22Rv1 (cell line): ENCODE measurements at regions not wholly inside any gene's neighbourhood (a gene's known extent, or its start where the extent isn't known, plus 50 kb on each side); places are given as distances from the start of the nearest gene placed in this dataset.

Experiments used
- H3K27ac ChIP-seq: fragments of 450-650 bp; 2 replicates; pipeline ENCODE4 v1.5.1; 2017
- CTCF ChIP-seq: fragments of 450-650 bp; IDR thresholded peaks from 2 replicates; pipeline ENCODE4 v1.5.1; 2017; ENCODE audit warnings: mild to moderate bottlenecking
- ZFX ChIP-seq: fragments of 450-650 bp; IDR thresholded peaks from 2 replicates; pipeline ENCODE4 v1.6.1; 2017; ENCODE audit warnings: antibody characterized with exemption, borderline replicate concordance

- TF ChIP-seq ZFX = no peak
- TF ChIP-seq CTCF = no peak
- H3K27ac ChIP-seq = no peak overlapping the region
Observed at GRCh38 chr6:156510242-156510641, 266.9 kb upstream of the ARID1B start.

GRCh38 chr6:156509496-156509895, 267.7 kb upstream of the ARID1B start:
- TF ChIP-seq CTCF = no peak
- TF ChIP-seq ZFX = no peak
- H3K27ac ChIP-seq = no peak overlapping the region

- H3K27ac ChIP-seq = no peak overlapping the region
- no peak for TF ChIP-seq ZFX
- TF ChIP-seq CTCF = no peak
Observed at GRCh38 chr6:156508923-156509322, 268.3 kb upstream of the ARID1B start.

GRCh38 chr6:156508126-156508525, 269.1 kb upstream of the ARID1B start:
- TF ChIP-seq ZFX (no peak), CTCF (no peak)
- H3K27ac ChIP-seq = no peak overlapping the region

GRCh38 chr6:156507656-156508055, 269.5 kb upstream of the ARID1B start:
- TF ChIP-seq CTCF (no peak), ZFX (no peak)

GRCh38 chr6:156507106-156507505, 270.1 kb upstream of the ARID1B start:
- H3K27ac ChIP-seq = no peak overlapping the region
- no peak for TF ChIP-seq CTCF
- TF ChIP-seq ZFX = no peak

More at GRCh38 chr6:156507656-156508055, 269.5 kb upstream of the ARID1B start:
- no peak overlapping the region for H3K27ac ChIP-seq

- no peak overlapping the region for H3K27ac ChIP-seq
- TF ChIP-seq ZFX (no peak), CTCF (no peak)
Observed at GRCh38 chr6:156502969-156503504, 274.1 kb upstream of the ARID1B start.
